Type B pancreatic cell (in vitro differentiated cells): ENCODE measurements at regions not wholly inside any gene's neighbourhood (a gene's known extent, or its start where the extent isn't known, plus 50 kb on each side); places are given as distances from the start of the nearest gene placed in this dataset.

Experiments
- DNase-seq: peaks from one replicate; pipeline ENCODE4 v3.0.0; 2021; ENCODE audit warnings: mixed read lengths; ENCODE audit not compliant: unreplicated experiment; ENCODE audit errors: extremely low spot score
- H3K27ac Mint-ChIP-seq: 2 replicates; pipeline ENCODE4 v1.8.0; 2021; ENCODE audit warnings: mild to moderate bottlenecking, mixed read lengths
- H3K27me3 Mint-ChIP-seq: 2 replicates; pipeline ENCODE4 v1.8.0; 2021; ENCODE audit warnings: mixed read lengths
- H3K36me3 Mint-ChIP-seq: 2 replicates; pipeline ENCODE4 v1.8.0; 2021; ENCODE audit warnings: mixed read lengths
- H3K4me1 Mint-ChIP-seq: one replicate; pipeline ENCODE4 v1.8.0; 2021; ENCODE audit warnings: mixed read lengths; ENCODE audit not compliant: unreplicated experiment
- H3K4me3 Mint-ChIP-seq: 2 replicates; pipeline ENCODE4 v1.8.0; 2021; ENCODE audit warnings: mild to moderate bottlenecking, mixed read lengths
- H3K9me3 Mint-ChIP-seq: 2 replicates; pipeline ENCODE4 v1.8.0; 2021; ENCODE audit warnings: mixed read lengths
- TF ChIP-seq, protein P1 (sequence below): fragments of 200-600 bp; sonication (generic); conservative IDR thresholded peaks from 2 replicates; pipeline ENCODE4 v1.5.0; 2021; ENCODE audit warnings: antibody characterized with exemption, mild to moderate bottlenecking

DNA sequence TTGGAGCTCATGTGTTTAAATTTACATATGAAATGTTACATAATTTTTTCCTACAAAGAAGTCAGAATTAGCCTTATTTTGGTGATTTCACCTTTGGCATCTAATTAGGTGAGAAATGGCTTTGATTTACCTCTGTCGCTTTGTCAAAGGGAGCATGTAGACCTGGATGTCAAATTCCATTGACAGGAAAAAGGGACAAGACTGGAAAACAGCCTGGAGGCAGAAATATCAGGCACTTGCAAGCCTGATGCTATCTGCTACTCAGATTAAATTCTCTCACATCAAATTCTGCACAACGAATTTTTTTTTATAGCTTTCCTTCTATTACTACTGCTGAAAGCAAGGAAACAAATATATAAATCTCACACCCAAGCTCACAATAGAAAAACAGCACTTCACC lies 54.1 kb upstream of the CTNND2 start:
- no peaks in the 10 kb centered on the region for H3K9me3 Mint-ChIP-seq
- DNase-seq = no peak
- no peaks in the 10 kb centered on the region for H3K27me3 Mint-ChIP-seq
- H3K27ac Mint-ChIP-seq = no peak overlapping the region
- H3K4me3 Mint-ChIP-seq = no peak overlapping the region
- H3K4me1 Mint-ChIP-seq = no peaks in the 10 kb centered on the region
- no peaks in the 10 kb centered on the region for H3K36me3 Mint-ChIP-seq
- TF ChIP-seq, protein P1, sequence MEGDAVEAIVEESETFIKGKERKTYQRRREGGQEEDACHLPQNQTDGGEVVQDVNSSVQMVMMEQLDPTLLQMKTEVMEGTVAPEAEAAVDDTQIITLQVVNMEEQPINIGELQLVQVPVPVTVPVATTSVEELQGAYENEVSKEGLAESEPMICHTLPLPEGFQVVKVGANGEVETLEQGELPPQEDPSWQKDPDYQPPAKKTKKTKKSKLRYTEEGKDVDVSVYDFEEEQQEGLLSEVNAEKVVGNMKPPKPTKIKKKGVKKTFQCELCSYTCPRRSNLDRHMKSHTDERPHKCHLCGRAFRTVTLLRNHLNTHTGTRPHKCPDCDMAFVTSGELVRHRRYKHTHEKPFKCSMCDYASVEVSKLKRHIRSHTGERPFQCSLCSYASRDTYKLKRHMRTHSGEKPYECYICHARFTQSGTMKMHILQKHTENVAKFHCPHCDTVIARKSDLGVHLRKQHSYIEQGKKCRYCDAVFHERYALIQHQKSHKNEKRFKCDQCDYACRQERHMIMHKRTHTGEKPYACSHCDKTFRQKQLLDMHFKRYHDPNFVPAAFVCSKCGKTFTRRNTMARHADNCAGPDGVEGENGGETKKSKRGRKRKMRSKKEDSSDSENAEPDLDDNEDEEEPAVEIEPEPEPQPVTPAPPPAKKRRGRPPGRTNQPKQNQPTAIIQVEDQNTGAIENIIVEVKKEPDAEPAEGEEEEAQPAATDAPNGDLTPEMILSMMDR = no peak

DNA sequence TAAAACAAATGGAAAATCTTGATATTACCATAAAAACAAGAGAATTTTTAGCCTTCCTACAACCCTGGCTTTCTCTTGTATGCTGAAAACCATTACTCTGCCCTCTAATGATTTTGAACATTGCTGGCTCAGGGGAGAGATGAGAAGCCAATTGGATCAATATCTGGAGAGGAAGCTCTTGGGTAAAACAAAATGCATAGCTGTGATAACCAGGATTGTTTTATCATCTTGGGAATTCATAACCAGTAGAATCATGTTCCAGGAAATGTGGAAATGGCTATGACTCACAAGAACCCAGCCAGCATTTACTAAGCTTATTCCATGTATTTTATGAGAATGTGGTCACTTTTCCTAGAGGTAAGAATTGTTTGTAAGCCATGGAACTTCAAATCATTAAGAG lies 51.1 kb upstream of the CTNND2 start:
- Mint-ChIP-seq H3K9me3 (no peaks in the 10 kb centered on the region), H3K27me3 (no peaks in the 10 kb centered on the region), H3K4me1 (no peaks in the 10 kb centered on the region), H3K36me3 (no peaks in the 10 kb centered on the region), H3K4me3 (no peak overlapping the region), H3K27ac (no peak overlapping the region)
- no peak for DNase-seq
- TF ChIP-seq, protein P1 = no peak
